ENCODE measurements at regions not wholly inside any gene's neighbourhood (a gene's known extent, or its start where the extent isn't known, plus 50 kb on each side); places are given as distances from the start of the nearest gene placed in this dataset.
A peak's percentile ranks its signal among the peaks of the same experiment; 100 is the strongest.

DNA sequence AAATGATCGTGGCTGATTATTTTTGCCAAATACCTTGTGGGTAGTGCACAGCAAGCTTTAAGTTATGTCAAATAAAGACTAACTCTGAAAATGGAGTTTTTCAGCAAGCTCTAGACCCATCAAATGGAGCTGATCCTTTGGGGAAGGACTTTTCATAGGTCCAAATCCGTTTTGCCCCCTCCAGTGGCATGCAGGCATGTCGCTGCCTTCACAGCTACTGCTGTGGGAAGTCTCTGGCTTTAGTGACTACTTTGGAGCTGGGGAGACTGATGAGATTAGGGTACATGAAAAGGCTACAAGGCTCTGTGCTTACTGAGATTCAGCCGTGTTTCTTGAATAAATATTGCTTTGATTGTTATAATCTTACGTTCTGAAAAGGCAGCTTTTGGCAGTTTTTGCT is 106.6 kb upstream of the HS3ST1 start:
- TF ChIP-seq, protein P1, sequence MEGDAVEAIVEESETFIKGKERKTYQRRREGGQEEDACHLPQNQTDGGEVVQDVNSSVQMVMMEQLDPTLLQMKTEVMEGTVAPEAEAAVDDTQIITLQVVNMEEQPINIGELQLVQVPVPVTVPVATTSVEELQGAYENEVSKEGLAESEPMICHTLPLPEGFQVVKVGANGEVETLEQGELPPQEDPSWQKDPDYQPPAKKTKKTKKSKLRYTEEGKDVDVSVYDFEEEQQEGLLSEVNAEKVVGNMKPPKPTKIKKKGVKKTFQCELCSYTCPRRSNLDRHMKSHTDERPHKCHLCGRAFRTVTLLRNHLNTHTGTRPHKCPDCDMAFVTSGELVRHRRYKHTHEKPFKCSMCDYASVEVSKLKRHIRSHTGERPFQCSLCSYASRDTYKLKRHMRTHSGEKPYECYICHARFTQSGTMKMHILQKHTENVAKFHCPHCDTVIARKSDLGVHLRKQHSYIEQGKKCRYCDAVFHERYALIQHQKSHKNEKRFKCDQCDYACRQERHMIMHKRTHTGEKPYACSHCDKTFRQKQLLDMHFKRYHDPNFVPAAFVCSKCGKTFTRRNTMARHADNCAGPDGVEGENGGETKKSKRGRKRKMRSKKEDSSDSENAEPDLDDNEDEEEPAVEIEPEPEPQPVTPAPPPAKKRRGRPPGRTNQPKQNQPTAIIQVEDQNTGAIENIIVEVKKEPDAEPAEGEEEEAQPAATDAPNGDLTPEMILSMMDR (conservative IDR thresholded peaks at IDR 0.05; ENCODE audit: low read depth in 2 of 2), result 0 out of 4 replicates have a peak, but pooled peaks have one; percentile 11 to 16
- TF ChIP-seq POLR2AphosphoS5 (IDR thresholded peaks at IDR 0.05; ENCODE audit: low read depth) (no peak), EZH2 (IDR thresholded peaks at IDR 0.05; ENCODE audit: low read depth, unreplicated experiment) (no peak), NANOG (IDR thresholded peaks at IDR 0.05; ENCODE audit: borderline replicate concordance) (no peak), EZH2phosphoT487 (IDR thresholded peaks at IDR 0.05; ENCODE audit: unreplicated experiment) (no peak), JUNB (IDR thresholded peaks at IDR 0.05; ENCODE audit: unreplicated experiment) (no peak)
- TF ChIP-seq, protein P2, sequence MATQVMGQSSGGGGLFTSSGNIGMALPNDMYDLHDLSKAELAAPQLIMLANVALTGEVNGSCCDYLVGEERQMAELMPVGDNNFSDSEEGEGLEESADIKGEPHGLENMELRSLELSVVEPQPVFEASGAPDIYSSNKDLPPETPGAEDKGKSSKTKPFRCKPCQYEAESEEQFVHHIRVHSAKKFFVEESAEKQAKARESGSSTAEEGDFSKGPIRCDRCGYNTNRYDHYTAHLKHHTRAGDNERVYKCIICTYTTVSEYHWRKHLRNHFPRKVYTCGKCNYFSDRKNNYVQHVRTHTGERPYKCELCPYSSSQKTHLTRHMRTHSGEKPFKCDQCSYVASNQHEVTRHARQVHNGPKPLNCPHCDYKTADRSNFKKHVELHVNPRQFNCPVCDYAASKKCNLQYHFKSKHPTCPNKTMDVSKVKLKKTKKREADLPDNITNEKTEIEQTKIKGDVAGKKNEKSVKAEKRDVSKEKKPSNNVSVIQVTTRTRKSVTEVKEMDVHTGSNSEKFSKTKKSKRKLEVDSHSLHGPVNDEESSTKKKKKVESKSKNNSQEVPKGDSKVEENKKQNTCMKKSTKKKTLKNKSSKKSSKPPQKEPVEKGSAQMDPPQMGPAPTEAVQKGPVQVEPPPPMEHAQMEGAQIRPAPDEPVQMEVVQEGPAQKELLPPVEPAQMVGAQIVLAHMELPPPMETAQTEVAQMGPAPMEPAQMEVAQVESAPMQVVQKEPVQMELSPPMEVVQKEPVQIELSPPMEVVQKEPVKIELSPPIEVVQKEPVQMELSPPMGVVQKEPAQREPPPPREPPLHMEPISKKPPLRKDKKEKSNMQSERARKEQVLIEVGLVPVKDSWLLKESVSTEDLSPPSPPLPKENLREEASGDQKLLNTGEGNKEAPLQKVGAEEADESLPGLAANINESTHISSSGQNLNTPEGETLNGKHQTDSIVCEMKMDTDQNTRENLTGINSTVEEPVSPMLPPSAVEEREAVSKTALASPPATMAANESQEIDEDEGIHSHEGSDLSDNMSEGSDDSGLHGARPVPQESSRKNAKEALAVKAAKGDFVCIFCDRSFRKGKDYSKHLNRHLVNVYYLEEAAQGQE (IDR thresholded peaks at IDR 0.05; ENCODE audit: unreplicated experiment), result no peak
